ENCODE measurements at regions not wholly inside any gene's neighbourhood (a gene's known extent, or its start where the extent isn't known, plus 50 kb on each side); places are given as distances from the start of the nearest gene placed in this dataset.
A peak's percentile ranks its signal among the peaks of the same experiment; 100 is the strongest.
"Not testable (repeated sequence)": the region's sequence is repeated elsewhere in the genome, so short reads cannot be mapped to it uniquely, and the experiment has no call there.

GRCh38 chr5:72587661-72588308 is 80.6 kb upstream of the ZNF366 start:
- H3K27me3 Mint-ChIP-seq (ENCODE audit: insufficient read depth) = peaks cover 4% of the 10 kb centered on the region; the same call in 1 of the 2 replicates
- H3K4me3 Mint-ChIP-seq = no peak overlapping the region
- H3K4me1 Mint-ChIP-seq (ENCODE audit: low read depth) = peaks cover 25% of the 10 kb centered on the region
- no peaks in the 10 kb centered on the region; the same call in 1 of the 2 replicates for H3K9me3 Mint-ChIP-seq
- H3K36me3 Mint-ChIP-seq (ENCODE audit: low read depth) = no peaks in the 10 kb centered on the region
- no peak for TF ChIP-seq CTCF (IDR thresholded peaks at IDR 0.05)
- H3K27ac Mint-ChIP-seq = peak overlapping the region; percentile 32; the same call in 1 of the 2 replicates
- no peak for DNase-seq

GRCh38 chr5:72586788-72587530 is 79.7 kb upstream of the ZNF366 start:
- H3K36me3 Mint-ChIP-seq (ENCODE audit: low read depth) = no peaks in the 10 kb centered on the region
- DNase-seq = no peak
- no peak overlapping the region for H3K4me3 Mint-ChIP-seq
- H3K27ac Mint-ChIP-seq = peak overlapping the region; percentile 32; the same call in 1 of the 2 replicates
- H3K27me3 Mint-ChIP-seq (ENCODE audit: insufficient read depth) = peaks cover 4% of the 10 kb centered on the region; the same call in 1 of the 2 replicates
- no peak for TF ChIP-seq CTCF (IDR thresholded peaks at IDR 0.05)
- H3K9me3 Mint-ChIP-seq = peaks cover 4% of the 10 kb centered on the region
- peaks cover 25% of the 10 kb centered on the region for H3K4me1 Mint-ChIP-seq (ENCODE audit: low read depth)

- Mint-ChIP-seq H3K4me3 (no peak overlapping the region; the same call in 1 of the 2 replicates), H3K36me3 (ENCODE audit: low read depth) (0 out of 2 replicates have a peak, but pooled peaks cover 4% of the 10 kb centered on the region), H3K4me1 (ENCODE audit: low read depth) (peaks cover 25% of the 10 kb centered on the region), H3K27me3 (ENCODE audit: insufficient read depth) (peaks cover 1% of the 10 kb centered on the region; the same call in 1 of the 2 replicates), H3K9me3 (peaks cover 8% of the 10 kb centered on the region), H3K27ac (no peak overlapping the region)
- no peak for TF ChIP-seq CTCF (IDR thresholded peaks at IDR 0.05)
- no peak for DNase-seq
Measured at GRCh38 chr5:72584466-72584865, 77.3 kb upstream of the ZNF366 start.

GRCh38 chr5:72579290-72579689 is 72.1 kb upstream of the ZNF366 start:
- not testable (repeated sequence) for DNase-seq; H3K27ac Mint-ChIP-seq; H3K4me3 Mint-ChIP-seq; H3K4me1 Mint-ChIP-seq (ENCODE audit: low read depth); H3K27me3 Mint-ChIP-seq (ENCODE audit: insufficient read depth)
- Mint-ChIP-seq H3K36me3 (ENCODE audit: low read depth) (peaks cover 15% of the 10 kb centered on the region; the same call in 1 of the 2 replicates), H3K9me3 (peaks cover 18% of the 10 kb centered on the region)

GRCh38 chr5:72572236-72572765 is 65.1 kb upstream of the ZNF366 start:
- no peak overlapping the region for H3K27ac Mint-ChIP-seq
- TF ChIP-seq CTCF (IDR thresholded peaks at IDR 0.05) = no peak
- H3K9me3 Mint-ChIP-seq = peaks cover 5% of the 10 kb centered on the region
- H3K36me3 Mint-ChIP-seq (ENCODE audit: low read depth) = no peaks in the 10 kb centered on the region
- H3K4me3 Mint-ChIP-seq = no peak overlapping the region
- DNase-seq = no peak
- H3K27me3 Mint-ChIP-seq (ENCODE audit: insufficient read depth) = peaks cover 20% of the 10 kb centered on the region
- no peaks in the 10 kb centered on the region for H3K4me1 Mint-ChIP-seq (ENCODE audit: low read depth)
